ENCODE measurements at regions not wholly inside any gene's neighbourhood (a gene's known extent, or its start where the extent isn't known, plus 50 kb on each side); places are given as distances from the start of the nearest gene placed in this dataset.

DNA sequence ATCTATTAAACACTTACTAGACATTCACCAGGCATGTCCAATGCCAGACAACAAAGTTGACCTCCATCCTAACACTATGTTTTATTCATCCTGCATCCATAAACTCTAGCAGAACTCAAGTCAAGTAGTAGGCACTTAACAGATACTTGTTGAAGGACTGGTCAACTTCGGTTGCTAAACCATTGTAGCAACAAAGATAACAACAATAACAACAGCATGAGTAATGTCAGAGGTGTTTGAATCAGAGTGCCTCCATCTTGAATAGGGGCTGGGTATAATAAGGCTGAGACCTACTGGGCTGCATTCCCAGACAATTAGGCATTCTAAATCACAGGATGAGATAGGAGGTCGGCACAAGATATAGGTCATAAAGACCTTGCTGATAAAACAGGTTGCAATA lies 180.5 kb upstream of the ZNF462 start:
- Histone ChIP-seq H3K4me2 (ENCODE audit: low read length) (no peak overlapping the region), H3F3A (ENCODE audit: low read length, unreplicated experiment) (no peaks in the 10 kb centered on the region), H3K9ac (ENCODE audit: low read length) (no peak overlapping the region), H3K4me3 (ENCODE audit: low read length) (no peak overlapping the region), H4K20me1 (ENCODE audit: low read length) (no peaks in the 10 kb centered on the region), H3K27me3 (ENCODE audit: low read length) (no peaks in the 10 kb centered on the region), H3K9me3 (ENCODE audit: low read length) (no peaks in the 10 kb centered on the region), H2AFZ (ENCODE audit: low read length) (no peak overlapping the region), H3K4me1 (ENCODE audit: insufficient read depth, low read length) (no peaks in the 10 kb centered on the region), H3K9me2 (replicated peaks; ENCODE audit: low read length) (no peaks in the 10 kb centered on the region), H3K27ac (ENCODE audit: low read length) (no peak overlapping the region), H3K79me2 (ENCODE audit: low read length) (no peaks in the 10 kb centered on the region), H3K36me3 (ENCODE audit: low read depth, low read length) (no peaks in the 10 kb centered on the region)
- no peak for DNase-seq
- no peak for TF ChIP-seq EZH2 (IDR thresholded peaks at IDR 0.05; ENCODE audit: low read length, unreplicated experiment)
- TF ChIP-seq, protein P1, sequence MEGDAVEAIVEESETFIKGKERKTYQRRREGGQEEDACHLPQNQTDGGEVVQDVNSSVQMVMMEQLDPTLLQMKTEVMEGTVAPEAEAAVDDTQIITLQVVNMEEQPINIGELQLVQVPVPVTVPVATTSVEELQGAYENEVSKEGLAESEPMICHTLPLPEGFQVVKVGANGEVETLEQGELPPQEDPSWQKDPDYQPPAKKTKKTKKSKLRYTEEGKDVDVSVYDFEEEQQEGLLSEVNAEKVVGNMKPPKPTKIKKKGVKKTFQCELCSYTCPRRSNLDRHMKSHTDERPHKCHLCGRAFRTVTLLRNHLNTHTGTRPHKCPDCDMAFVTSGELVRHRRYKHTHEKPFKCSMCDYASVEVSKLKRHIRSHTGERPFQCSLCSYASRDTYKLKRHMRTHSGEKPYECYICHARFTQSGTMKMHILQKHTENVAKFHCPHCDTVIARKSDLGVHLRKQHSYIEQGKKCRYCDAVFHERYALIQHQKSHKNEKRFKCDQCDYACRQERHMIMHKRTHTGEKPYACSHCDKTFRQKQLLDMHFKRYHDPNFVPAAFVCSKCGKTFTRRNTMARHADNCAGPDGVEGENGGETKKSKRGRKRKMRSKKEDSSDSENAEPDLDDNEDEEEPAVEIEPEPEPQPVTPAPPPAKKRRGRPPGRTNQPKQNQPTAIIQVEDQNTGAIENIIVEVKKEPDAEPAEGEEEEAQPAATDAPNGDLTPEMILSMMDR (conservative IDR thresholded peaks at IDR 0.05; ENCODE audit: low read depth, low read length): no peak
- TF ChIP-seq EZH2phosphoT487 (IDR thresholded peaks at IDR 0.05; ENCODE audit: borderline replicate concordance, low read length): no peak
- ChIA-PET CTCF (no interaction called here), POLR2A (ENCODE audit: unreplicated experiment) (no interaction called here)
- intact Hi-C loops (cut with micrococcal nuclease): no loop called here
- ATAC-seq: no peak
- BruUV-seq (replicated peaks): no TSS peak

DNA sequence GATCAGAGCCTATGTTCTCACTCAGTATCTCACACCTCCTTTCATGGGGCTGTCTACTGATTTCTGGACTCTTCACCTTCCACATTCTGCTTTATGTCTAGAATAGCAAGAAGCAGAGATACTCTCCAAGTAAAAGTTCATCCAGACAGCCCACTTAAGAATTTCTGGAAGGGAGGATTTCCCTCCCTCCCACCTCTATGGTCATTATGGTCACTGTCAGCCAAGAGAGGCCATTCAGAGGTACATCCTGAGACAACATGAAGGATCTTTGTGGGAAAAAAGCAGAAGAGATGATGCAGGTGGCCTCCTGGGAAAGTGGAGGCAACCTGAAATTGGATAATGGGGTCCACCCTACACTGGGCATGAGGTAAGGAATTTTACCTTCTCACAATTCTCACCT lies 179.5 kb upstream of the ZNF462 start:
- no TSS peak for BruUV-seq (replicated peaks)
- H4K20me1 ChIP-seq (ENCODE audit: low read length): no peaks in the 10 kb centered on the region
- no peak overlapping the region for H3K27ac ChIP-seq (ENCODE audit: low read length)
- H3K9me2 ChIP-seq (replicated peaks; ENCODE audit: low read length): no peaks in the 10 kb centered on the region
- TF ChIP-seq EZH2 (IDR thresholded peaks at IDR 0.05; ENCODE audit: low read length, unreplicated experiment) (no peak), EZH2phosphoT487 (IDR thresholded peaks at IDR 0.05; ENCODE audit: borderline replicate concordance, low read length) (no peak)
- TF ChIP-seq, protein P1 (conservative IDR thresholded peaks at IDR 0.05; ENCODE audit: low read depth, low read length): no peak
- H3F3A ChIP-seq (ENCODE audit: low read length, unreplicated experiment): no peaks in the 10 kb centered on the region
- H3K79me2 ChIP-seq (ENCODE audit: low read length): no peaks in the 10 kb centered on the region
- H3K36me3 ChIP-seq (ENCODE audit: low read depth, low read length): no peaks in the 10 kb centered on the region
- H3K4me2 ChIP-seq (ENCODE audit: low read length): no peak overlapping the region
- DNase-seq (no peak), ATAC-seq (no peak)
- no peak overlapping the region for H2AFZ ChIP-seq (ENCODE audit: low read length)
- H3K27me3 ChIP-seq (ENCODE audit: low read length): no peaks in the 10 kb centered on the region
- ChIA-PET CTCF (no interaction called here), POLR2A (ENCODE audit: unreplicated experiment) (no interaction called here)
- no peak overlapping the region for H3K4me3 ChIP-seq (ENCODE audit: low read length)
- no peaks in the 10 kb centered on the region for H3K9me3 ChIP-seq (ENCODE audit: low read length)
- H3K9ac ChIP-seq (ENCODE audit: low read length): no peak overlapping the region
- H3K4me1 ChIP-seq (ENCODE audit: insufficient read depth, low read length): no peaks in the 10 kb centered on the region
- intact Hi-C loops (cut with micrococcal nuclease): no loop called here

DNA sequence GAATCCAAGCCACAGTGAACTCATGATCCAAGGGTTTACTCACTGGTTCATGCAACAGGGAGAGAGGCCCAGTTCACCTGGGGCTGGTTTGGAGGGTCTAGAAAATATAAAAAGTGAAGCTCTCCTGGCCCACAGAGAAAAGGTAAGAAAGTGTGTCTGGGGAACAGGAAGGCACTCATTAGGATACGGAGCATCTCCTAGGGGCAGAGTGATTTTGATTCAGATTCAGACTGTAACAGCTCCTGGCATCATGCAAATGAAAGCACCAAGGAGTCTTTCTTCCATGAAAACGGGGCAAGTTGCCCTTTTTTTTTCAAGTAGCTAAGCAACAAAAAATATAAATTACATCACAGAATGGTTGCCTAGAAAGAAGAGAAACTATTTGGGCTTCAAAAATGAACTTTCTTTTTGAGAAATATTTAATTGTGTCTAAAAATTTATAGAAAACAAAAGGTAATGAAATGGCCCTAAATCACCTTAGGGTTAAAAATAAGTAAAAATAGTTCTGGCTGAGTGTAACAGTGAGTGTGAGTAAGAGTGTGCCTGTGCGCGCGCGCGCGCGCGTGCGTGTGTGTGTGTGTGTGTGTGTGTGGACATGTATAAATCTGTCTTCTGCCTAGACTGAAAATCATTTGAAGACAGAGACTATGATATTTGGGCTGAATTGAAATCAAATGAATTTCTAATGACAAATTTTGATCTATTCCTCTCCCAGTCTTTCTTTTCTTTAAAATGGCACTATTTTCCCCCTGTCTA lies 177.8 kb upstream of the ZNF462 start:
- CTCF ChIA-PET: no interaction called here
- Histone ChIP-seq H3F3A (ENCODE audit: low read length, unreplicated experiment) (no peaks in the 10 kb centered on the region), H3K4me2 (ENCODE audit: low read length) (no peak overlapping the region), H3K4me3 (ENCODE audit: low read length) (no peak overlapping the region), H3K36me3 (ENCODE audit: low read depth, low read length) (no peaks in the 10 kb centered on the region), H3K9ac (ENCODE audit: low read length) (no peak overlapping the region), H3K27ac (ENCODE audit: low read length) (no peak overlapping the region), H4K20me1 (ENCODE audit: low read length) (no peaks in the 10 kb centered on the region), H3K27me3 (ENCODE audit: low read length) (no peaks in the 10 kb centered on the region), H3K4me1 (ENCODE audit: insufficient read depth, low read length) (no peaks in the 10 kb centered on the region), H3K79me2 (ENCODE audit: low read length) (no peaks in the 10 kb centered on the region), H2AFZ (ENCODE audit: low read length) (no peak overlapping the region), H3K9me3 (ENCODE audit: low read length) (no peaks in the 10 kb centered on the region), H3K9me2 (replicated peaks; ENCODE audit: low read length) (no peaks in the 10 kb centered on the region)
- no peak for DNase-seq
- intact Hi-C loops (cut with micrococcal nuclease): no loop called here
- no TSS peak for BruUV-seq (replicated peaks)
- ATAC-seq: no peak
- POLR2A ChIA-PET (ENCODE audit: unreplicated experiment): no interaction called here
- TF ChIP-seq, protein P1 (conservative IDR thresholded peaks at IDR 0.05; ENCODE audit: low read depth, low read length): no peak
- no peak for TF ChIP-seq EZH2 (IDR thresholded peaks at IDR 0.05; ENCODE audit: low read length, unreplicated experiment)
- TF ChIP-seq EZH2phosphoT487 (IDR thresholded peaks at IDR 0.05; ENCODE audit: borderline replicate concordance, low read length): no peak
